K562 (cell line): ENCODE measurements at regions not wholly inside any gene's neighbourhood (a gene's known extent, or its start where the extent isn't known, plus 50 kb on each side); places are given as distances from the start of the nearest gene placed in this dataset.

Source experiments
- ATAC-seq: fragments of 200-7000 bp; cut with Tn5 transposase; 3 replicates; pipeline ENCODE4 v1.9.1; 2020; ENCODE audit warnings: moderate library complexity
- BruUV-seq: library from RNA; stranded (reverse); fragments of 400-500 nt; replicated peaks from 2 replicates; lab custom pipeline; 2021; lab: Mats Ljungman, UMichigan
- CTCF ChIA-PET: fragments of 300-600 bp; formaldehyde crosslinking; extraction: SDS; loops from one replicate; lab custom pipeline; 2021; ENCODE audit warnings: low intra/inter-chr PET ratio; lab: Yijun Ruan, JAX
- POLR2A ChIA-PET: fragments of 300-600, 350-650 bp; sonication (Branson Sonifier 250); formaldehyde crosslinking; extraction: SDS; loops from one replicate; lab custom pipeline; 2021; ENCODE audit warnings: antibody characterized with exemption, inconsistent platforms; lab: Yijun Ruan, JAX
- DNase-seq, 4 experiments: peaks; one replicate each; pipeline versions ENCODE4 v3.0.0 to v3.0.0-alpha.2; 2011 to 2018; ENCODE audit warnings: low spot score in 3 of 4, mixed read lengths in 3 of 4; ENCODE audit errors: extremely low read depth in 1 of 4
- FAIRE-seq: peaks from 2 replicates; lab custom pipeline; 2011; peaks lifted over from hg19 to GRCh38; lab: Jason Lieb, UNC
- H2AFZ ChIP-seq: 2 replicates; pipeline ENCODE4 v1.6.0; 2011; ENCODE audit warnings: low read depth, low read length, control low read depth, inconsistent platforms
- H3K27ac ChIP-seq: fragments of 200-600 bp; 3 replicates; pipeline ENCODE4 v1.8.0; 2011; ENCODE audit warnings: low read depth, mild to moderate bottlenecking, control low read depth, inconsistent platforms, low read length, moderate library complexity, mixed read lengths; ENCODE audit errors: extremely low read depth
- H3K27me3 ChIP-seq, 2 experiments: fragments of 300-600 bp in 1 of 2; 2 replicates in 1 of 2; 3 replicates in 1 of 2; pipeline versions ENCODE4 v1.6.0 to v1.8.0; 2011; ENCODE audit warnings: inconsistent platforms in 2 of 2, low read length in 2 of 2, mild to moderate bottlenecking in 1 of 2, mixed read lengths in 1 of 2, moderate library complexity in 1 of 2; ENCODE audit not compliant: control insufficient read depth in 2 of 2, insufficient read depth in 2 of 2
- H3K36me3 ChIP-seq: fragments of 300-600 bp; 3 replicates; pipeline ENCODE4 v1.8.0; 2011; ENCODE audit warnings: mild to moderate bottlenecking, low read length, inconsistent platforms; ENCODE audit not compliant: control insufficient read depth, insufficient read depth
- H3K4me1 ChIP-seq, 2 experiments: fragments of 200-600 bp in 1 of 2; replicated peaks in 1 of 2; 2 replicates in 1 of 2; 3 replicates in 1 of 2; pipeline versions ENCODE4 v1.5.1 to v1.8.0; 2011; ENCODE audit warnings: inconsistent platforms in 2 of 2, low read length in 2 of 2, mild to moderate bottlenecking in 1 of 2, mixed read lengths in 1 of 2, moderate library complexity in 1 of 2; ENCODE audit not compliant: control insufficient read depth in 2 of 2, insufficient read depth in 2 of 2
- H3K4me2 ChIP-seq: 2 replicates; pipeline ENCODE4 v1.6.1; 2011; ENCODE audit warnings: low read length, control low read depth, inconsistent platforms, mixed read lengths; ENCODE audit not compliant: insufficient read depth
- H3K4me3 ChIP-seq: fragments of 200-600 bp; sonication (generic), shearing (Covaris generic); 2 replicates; pipeline ENCODE4 v1.5.1; 2016; ENCODE audit warnings: control low read depth, inconsistent platforms
- H3K79me2 ChIP-seq: fragments of 200-600 bp; 3 replicates; pipeline ENCODE4 v1.8.0; 2011; ENCODE audit warnings: low read length, inconsistent platforms; ENCODE audit not compliant: control insufficient read depth, insufficient read depth
- H3K9ac ChIP-seq, 2 experiments: 2 replicates each; pipeline versions ENCODE4 v1.6.0 to v1.6.1; 2011; ENCODE audit warnings: low read depth in 2 of 2, low read length in 2 of 2, control low read depth in 1 of 2, inconsistent platforms in 1 of 2, mild to moderate bottlenecking in 1 of 2, mixed read lengths in 1 of 2; ENCODE audit not compliant: insufficient read depth in 1 of 2
- H3K9me1 ChIP-seq: one replicate; pipeline ENCODE4 v1.6.0; 2011; ENCODE audit warnings: inconsistent platforms, mild to moderate bottlenecking, low read length, moderate library complexity; ENCODE audit not compliant: control insufficient read depth, insufficient read depth
- H3K9me3 ChIP-seq: replicated peaks from 2 replicates; pipeline ENCODE4 v1.5.1; 2011; ENCODE audit warnings: low read depth, low read length, inconsistent platforms; ENCODE audit not compliant: control insufficient read depth, insufficient read depth
- H4K20me1 ChIP-seq: replicated peaks from 2 replicates; pipeline ENCODE4 v1.6.1; 2011; ENCODE audit warnings: low read length, inconsistent platforms, mixed read lengths; ENCODE audit not compliant: control insufficient read depth, insufficient read depth
- BCL6 ChIP-seq: fragments of 250-450 bp; sonication (Bioruptor Pico); IDR thresholded peaks from 2 replicates; pipeline ENCODE4 v1.4.0; 2020
- CBX2 ChIP-seq: fragments of 200-600 bp; sonication (generic); IDR thresholded peaks from one replicate; pipeline ENCODE4 v1.6.1; 2012; ENCODE audit warnings: mild to moderate bottlenecking, low read length, inconsistent platforms; ENCODE audit not compliant: insufficient read depth, poor library complexity, severe bottlenecking
- CEBPB ChIP-seq: fragments of 450-650 bp; IDR thresholded peaks from 2 replicates; pipeline ENCODE4 v1.6.1; 2016; ENCODE audit warnings: missing genetic modification characterization, missing compliant biosample characterization
- DDX20 ChIP-seq: fragments of 450-650 bp; IDR thresholded peaks from 2 replicates; pipeline ENCODE4 v1.6.1; 2016; ENCODE audit warnings: missing genetic modification characterization, low read depth, mild to moderate bottlenecking, missing compliant biosample characterization, moderate library complexity
- ILK ChIP-seq: fragments of 450-650 bp; IDR thresholded peaks from 2 replicates; pipeline ENCODE4 v1.6.1; 2016; ENCODE audit warnings: missing genetic modification characterization, low read depth, mild to moderate bottlenecking, missing compliant biosample characterization, moderate library complexity, borderline replicate concordance
- SMARCA4 ChIP-seq: fragments of 450-650 bp; IDR thresholded peaks from 2 replicates; pipeline ENCODE4 v1.6.1; 2016
- SNIP1 ChIP-seq: fragments of 450-650 bp; IDR thresholded peaks from 2 replicates; pipeline ENCODE4 v1.7.1; 2017; ENCODE audit warnings: low read depth, mild to moderate bottlenecking
- SRSF3 ChIP-seq: fragments of 200-400 bp; formaldehyde crosslinking; IDR thresholded peaks from 2 replicates; pipeline ENCODE4 v1.6.1; 2016; ENCODE audit warnings: mild to moderate bottlenecking, low read length, moderate library complexity; ENCODE audit not compliant: insufficient read depth
- ZNF23 ChIP-seq: fragments of 250-450 bp; sonication (Bioruptor Pico); IDR thresholded peaks from 2 replicates; pipeline ENCODE4 v1.4.0; 2020; ENCODE audit warnings: mild to moderate bottlenecking
- WGBS: fragments of 100-300 bp; shearing (Covaris generic); methylation state at CpG from one replicate; pipeline ENCODE4 v1.1.6; 2016; ENCODE audit warnings: low coverage, mixed read lengths; ENCODE audit not compliant: insufficient coverage; ENCODE audit errors: missing lambda C conversion rate; 5-methylcytosine and 5-hydroxymethylcytosine counted together
- in situ Hi-C: fragments of 300-500 bp; cut with MboI; formaldehyde crosslinking; loops from 4 replicates; pipeline ENCODE4 v1.15.0; 2018; ENCODE audit warnings: inconsistent platforms, mixed read lengths
- intact Hi-C: fragments of 100-400 bp; cut with micrococcal nuclease; formaldehyde crosslinking; loops from 2 replicates; pipeline ENCODE4 v1.14.2; 2022
- TF ChIP-seq, protein P1 (sequence below), 2 experiments: IDR thresholded peaks in 1 of 2; conservative IDR thresholded peaks in 1 of 2; 2 replicates each; pipeline ENCODE4 v1.6.1; 2016; ENCODE audit warnings: low read depth in 2 of 2, mild to moderate bottlenecking in 1 of 2, missing compliant biosample characterization in 1 of 2, missing genetic modification characterization in 1 of 2, moderate library complexity in 1 of 2
- TF ChIP-seq, protein P2 (sequence below): IDR thresholded peaks from 3 replicates; pipeline ENCODE4 v1.6.1; 2011; ENCODE audit warnings: borderline replicate concordance, mild to moderate bottlenecking; ENCODE audit not compliant: insufficient read length, insufficient read depth
- TF ChIP-seq, protein P3 (sequence below): fragments of 450-650 bp; IDR thresholded peaks from 2 replicates; pipeline ENCODE4 v1.6.1; 2016; ENCODE audit warnings: missing biosample characterization, missing genetic modification characterization

DNA sequence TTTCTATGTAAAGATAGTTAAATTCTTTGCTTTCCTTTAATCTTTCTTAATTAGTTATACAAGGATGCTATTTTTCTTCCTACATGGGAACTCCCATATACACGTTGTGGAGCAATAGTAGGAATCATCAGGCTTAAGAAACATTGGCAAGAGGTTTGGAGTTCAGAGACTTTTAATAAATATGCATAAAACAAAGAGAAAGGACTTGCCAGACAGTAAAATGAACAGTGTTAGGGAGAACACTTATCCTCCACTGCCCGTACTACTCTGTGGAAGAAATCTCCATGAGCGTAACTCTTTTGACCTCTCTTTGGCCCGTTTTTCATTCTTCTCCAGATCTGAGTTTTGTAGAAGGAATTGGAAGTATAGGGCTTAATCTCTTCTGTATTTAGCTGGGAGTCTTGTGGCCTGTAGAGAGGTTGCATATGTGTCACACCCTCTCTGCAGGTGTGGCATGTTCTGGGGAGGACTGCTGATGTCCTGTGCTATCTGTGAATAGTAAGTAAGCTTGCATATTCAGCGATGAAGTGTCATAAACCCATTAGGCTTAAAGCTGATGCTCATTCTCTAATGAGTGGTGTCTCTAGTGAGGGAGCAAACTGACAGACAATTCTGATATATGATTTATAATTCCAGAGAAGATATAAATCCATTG lies 455.4 kb upstream of the FAR2 start:
- DNase-seq: no peak
- H3K4me2 ChIP-seq: no peak overlapping the region
- no peaks in the 10 kb centered on the region for H3K4me1 ChIP-seq
- ChIA-PET CTCF (no interaction called here), POLR2A (no interaction called here)
- no peaks in the 10 kb centered on the region for H3K9me3 ChIP-seq
- no peak overlapping the region for H3K27ac ChIP-seq
- 3% methylated on average over 5 of the region's 5 CpGs for WGBS
- in situ Hi-C loops (no loop called here), intact Hi-C loops (no loop called here)
- no peaks in the 10 kb centered on the region for H3K36me3 ChIP-seq
- H2AFZ ChIP-seq: no peak overlapping the region
- TF ChIP-seq CEBPB (tag) (no peak), ILK (tag) (no peak), SRSF3 (no peak), DDX20 (tag) (no peak), ZNF23 (no peak), CBX2 (no peak), SNIP1 (no peak), SMARCA4 (no peak), BCL6 (no peak)
- TF ChIP-seq, protein P1, sequence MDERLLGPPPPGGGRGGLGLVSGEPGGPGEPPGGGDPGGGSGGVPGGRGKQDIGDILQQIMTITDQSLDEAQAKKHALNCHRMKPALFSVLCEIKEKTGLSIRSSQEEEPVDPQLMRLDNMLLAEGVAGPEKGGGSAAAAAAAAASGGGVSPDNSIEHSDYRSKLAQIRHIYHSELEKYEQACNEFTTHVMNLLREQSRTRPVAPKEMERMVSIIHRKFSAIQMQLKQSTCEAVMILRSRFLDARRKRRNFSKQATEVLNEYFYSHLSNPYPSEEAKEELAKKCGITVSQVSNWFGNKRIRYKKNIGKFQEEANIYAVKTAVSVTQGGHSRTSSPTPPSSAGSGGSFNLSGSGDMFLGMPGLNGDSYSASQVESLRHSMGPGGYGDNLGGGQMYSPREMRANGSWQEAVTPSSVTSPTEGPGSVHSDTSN (CRISPR knock-in tag; IDR thresholded peaks at IDR 0.05; ENCODE audit: low read depth): no peak
- TF ChIP-seq, protein P1 (tag; conservative IDR thresholded peaks at IDR 0.05; ENCODE audit: low read depth): no peak
- TF ChIP-seq, protein P2, sequence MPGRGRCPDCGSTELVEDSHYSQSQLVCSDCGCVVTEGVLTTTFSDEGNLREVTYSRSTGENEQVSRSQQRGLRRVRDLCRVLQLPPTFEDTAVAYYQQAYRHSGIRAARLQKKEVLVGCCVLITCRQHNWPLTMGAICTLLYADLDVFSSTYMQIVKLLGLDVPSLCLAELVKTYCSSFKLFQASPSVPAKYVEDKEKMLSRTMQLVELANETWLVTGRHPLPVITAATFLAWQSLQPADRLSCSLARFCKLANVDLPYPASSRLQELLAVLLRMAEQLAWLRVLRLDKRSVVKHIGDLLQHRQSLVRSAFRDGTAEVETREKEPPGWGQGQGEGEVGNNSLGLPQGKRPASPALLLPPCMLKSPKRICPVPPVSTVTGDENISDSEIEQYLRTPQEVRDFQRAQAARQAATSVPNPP: no peak
- TF ChIP-seq, protein P3, sequence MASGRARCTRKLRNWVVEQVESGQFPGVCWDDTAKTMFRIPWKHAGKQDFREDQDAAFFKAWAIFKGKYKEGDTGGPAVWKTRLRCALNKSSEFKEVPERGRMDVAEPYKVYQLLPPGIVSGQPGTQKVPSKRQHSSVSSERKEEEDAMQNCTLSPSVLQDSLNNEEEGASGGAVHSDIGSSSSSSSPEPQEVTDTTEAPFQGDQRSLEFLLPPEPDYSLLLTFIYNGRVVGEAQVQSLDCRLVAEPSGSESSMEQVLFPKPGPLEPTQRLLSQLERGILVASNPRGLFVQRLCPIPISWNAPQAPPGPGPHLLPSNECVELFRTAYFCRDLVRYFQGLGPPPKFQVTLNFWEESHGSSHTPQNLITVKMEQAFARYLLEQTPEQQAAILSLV (tag): no peak
- H3K27me3 ChIP-seq: no peaks in the 10 kb centered on the region
- no peaks in the 10 kb centered on the region for H3K79me2 ChIP-seq
- H3K9me1 ChIP-seq: no peaks in the 10 kb centered on the region
- H4K20me1 ChIP-seq: no peaks in the 10 kb centered on the region
- ATAC-seq: no peak
- H3K9ac ChIP-seq: no peak overlapping the region
- no peak for FAIRE-seq
- no TSS peak for BruUV-seq
- H3K4me3 ChIP-seq: no peak overlapping the region
